Loucy (cell line): ENCODE measurements at regions not wholly inside any gene's neighbourhood (a gene's known extent, or its start where the extent isn't known, plus 50 kb on each side); places are given as distances from the start of the nearest gene placed in this dataset.

ENCODE experiments used
- EZH2phosphoT487 ChIP-seq: fragments of 200-600 bp; IDR thresholded peaks from 2 replicates; pipeline ENCODE4 v1.6.1; 2018; ENCODE audit warnings: antibody characterized with exemption, mild to moderate bottlenecking, moderate library complexity, borderline replicate concordance
- TF ChIP-seq, protein P1 (sequence below): fragments of 200-600 bp; sonication (generic); conservative IDR thresholded peaks from 2 replicates; pipeline ENCODE4 v1.5.1; 2014; ENCODE audit warnings: mild to moderate bottlenecking, antibody characterized with exemption, low read length

DNA sequence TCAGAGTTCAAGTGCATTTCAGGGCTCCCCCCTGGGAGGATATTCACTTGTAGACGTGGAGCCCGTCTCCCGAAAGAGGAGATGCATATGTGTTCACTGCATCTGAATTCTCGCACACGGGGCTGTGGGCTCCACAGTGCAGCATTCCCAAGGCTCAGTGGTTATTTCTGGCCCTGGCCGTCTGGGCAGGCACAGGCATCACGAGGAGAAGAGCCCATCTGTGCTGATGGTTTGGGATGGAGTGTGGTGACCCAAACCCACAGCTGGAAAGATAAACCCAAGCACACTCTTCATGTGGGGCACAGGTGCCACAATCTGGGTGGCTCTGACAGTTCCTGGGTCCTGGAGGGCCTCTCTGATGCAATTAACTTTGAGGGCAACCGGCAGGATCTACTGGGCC lies 242.1 kb downstream of the TSHZ3 start:
- TF ChIP-seq, protein P1, sequence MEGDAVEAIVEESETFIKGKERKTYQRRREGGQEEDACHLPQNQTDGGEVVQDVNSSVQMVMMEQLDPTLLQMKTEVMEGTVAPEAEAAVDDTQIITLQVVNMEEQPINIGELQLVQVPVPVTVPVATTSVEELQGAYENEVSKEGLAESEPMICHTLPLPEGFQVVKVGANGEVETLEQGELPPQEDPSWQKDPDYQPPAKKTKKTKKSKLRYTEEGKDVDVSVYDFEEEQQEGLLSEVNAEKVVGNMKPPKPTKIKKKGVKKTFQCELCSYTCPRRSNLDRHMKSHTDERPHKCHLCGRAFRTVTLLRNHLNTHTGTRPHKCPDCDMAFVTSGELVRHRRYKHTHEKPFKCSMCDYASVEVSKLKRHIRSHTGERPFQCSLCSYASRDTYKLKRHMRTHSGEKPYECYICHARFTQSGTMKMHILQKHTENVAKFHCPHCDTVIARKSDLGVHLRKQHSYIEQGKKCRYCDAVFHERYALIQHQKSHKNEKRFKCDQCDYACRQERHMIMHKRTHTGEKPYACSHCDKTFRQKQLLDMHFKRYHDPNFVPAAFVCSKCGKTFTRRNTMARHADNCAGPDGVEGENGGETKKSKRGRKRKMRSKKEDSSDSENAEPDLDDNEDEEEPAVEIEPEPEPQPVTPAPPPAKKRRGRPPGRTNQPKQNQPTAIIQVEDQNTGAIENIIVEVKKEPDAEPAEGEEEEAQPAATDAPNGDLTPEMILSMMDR = no peak
- no peak for TF ChIP-seq EZH2phosphoT487
